ENCODE measurements at regions not wholly inside any gene's neighbourhood (a gene's known extent, or its start where the extent isn't known, plus 50 kb on each side); places are given as distances from the start of the nearest gene placed in this dataset.

GRCh38 chr4:188197566-188197965 is 58.3 kb downstream of the TRIML1 start:
- no peak for DNase-seq (ENCODE audit: low read depth)

GRCh38 chr4:188198982-188199792 is 59.9 kb downstream of the TRIML1 start:
- no peak for DNase-seq (ENCODE audit: low read depth)

GRCh38 chr4:188201851-188202250 is 62.6 kb downstream of the TRIML1 start:
- no peak for DNase-seq (ENCODE audit: low read depth)

GRCh38 chr4:188206783-188207182 is 67.5 kb downstream of the TRIML1 start:
- no peak for DNase-seq (ENCODE audit: low read depth)

- DNase-seq (ENCODE audit: low read depth), result no peak
Observed at GRCh38 chr4:188214861-188215260, 75.6 kb downstream of the TRIML1 start.

GRCh38 chr4:188218392-188218791 is 79.2 kb downstream of the TRIML1 start:
- no peak for DNase-seq (ENCODE audit: low read depth)

- no peak for DNase-seq (ENCODE audit: low read depth)
Observed at GRCh38 chr4:188220006-188220405, 80.8 kb downstream of the TRIML1 start.

GRCh38 chr4:188221090-188221489 is 81.8 kb downstream of the TRIML1 start:
- DNase-seq (ENCODE audit: low read depth), result no peak

- DNase-seq (ENCODE audit: low read depth), result no peak
Observed at GRCh38 chr4:188228279-188228678, 89.0 kb downstream of the TRIML1 start.

GRCh38 chr4:188232428-188232827 is 93.2 kb downstream of the TRIML1 start:
- no peak for DNase-seq (ENCODE audit: low read depth)

- DNase-seq (ENCODE audit: low read depth), result no peak
Observed at GRCh38 chr4:188242041-188242440, 102.8 kb downstream of the TRIML1 start.

- no peak for DNase-seq (ENCODE audit: low read depth)
Observed at GRCh38 chr4:188245651-188246050, 106.4 kb downstream of the TRIML1 start.

GRCh38 chr4:188246488-188246887 is 107.2 kb downstream of the TRIML1 start:
- DNase-seq (ENCODE audit: low read depth), result no peak

- DNase-seq (ENCODE audit: low read depth), result no peak
Observed at GRCh38 chr4:188254211-188254610, 115.0 kb downstream of the TRIML1 start.

- DNase-seq (ENCODE audit: low read depth), result no peak
Observed at GRCh38 chr4:188262464-188262863, 123.2 kb downstream of the TRIML1 start.

GRCh38 chr4:188263321-188263720 is 124.1 kb downstream of the TRIML1 start:
- DNase-seq (ENCODE audit: low read depth), result no peak

- no peak for DNase-seq (ENCODE audit: low read depth)
Observed at GRCh38 chr4:188266386-188266785, 127.1 kb downstream of the TRIML1 start.

- DNase-seq (ENCODE audit: low read depth), result no peak
Observed at GRCh38 chr4:188268131-188268908, 129.1 kb downstream of the TRIML1 start.

- DNase-seq (ENCODE audit: low read depth), result no peak
Observed at GRCh38 chr4:188270273-188271069, 131.2 kb downstream of the TRIML1 start.

- no peak for DNase-seq (ENCODE audit: low read depth)
Observed at GRCh38 chr4:188275686-188276085, 136.4 kb downstream of the TRIML1 start.

- DNase-seq (ENCODE audit: low read depth), result no peak
Observed at GRCh38 chr4:188279184-188279583, 139.9 kb downstream of the TRIML1 start.

GRCh38 chr4:188282471-188283232 is 143.4 kb downstream of the TRIML1 start:
- no peak for DNase-seq (ENCODE audit: low read depth)
